GM19397 (cell line): ENCODE measurements at regions not wholly inside any gene's neighbourhood (a gene's known extent, or its start where the extent isn't known, plus 50 kb on each side); places are given as distances from the start of the nearest gene placed in this dataset.

Source experiments
- ATAC-seq: cut with Tn5 transposase; IDR thresholded peaks from one replicate; pipeline ENCODE4 v1.9.1; 2021; ENCODE audit warnings: mild to moderate bottlenecking, moderate library complexity; ENCODE audit not compliant: unreplicated experiment

DNA sequence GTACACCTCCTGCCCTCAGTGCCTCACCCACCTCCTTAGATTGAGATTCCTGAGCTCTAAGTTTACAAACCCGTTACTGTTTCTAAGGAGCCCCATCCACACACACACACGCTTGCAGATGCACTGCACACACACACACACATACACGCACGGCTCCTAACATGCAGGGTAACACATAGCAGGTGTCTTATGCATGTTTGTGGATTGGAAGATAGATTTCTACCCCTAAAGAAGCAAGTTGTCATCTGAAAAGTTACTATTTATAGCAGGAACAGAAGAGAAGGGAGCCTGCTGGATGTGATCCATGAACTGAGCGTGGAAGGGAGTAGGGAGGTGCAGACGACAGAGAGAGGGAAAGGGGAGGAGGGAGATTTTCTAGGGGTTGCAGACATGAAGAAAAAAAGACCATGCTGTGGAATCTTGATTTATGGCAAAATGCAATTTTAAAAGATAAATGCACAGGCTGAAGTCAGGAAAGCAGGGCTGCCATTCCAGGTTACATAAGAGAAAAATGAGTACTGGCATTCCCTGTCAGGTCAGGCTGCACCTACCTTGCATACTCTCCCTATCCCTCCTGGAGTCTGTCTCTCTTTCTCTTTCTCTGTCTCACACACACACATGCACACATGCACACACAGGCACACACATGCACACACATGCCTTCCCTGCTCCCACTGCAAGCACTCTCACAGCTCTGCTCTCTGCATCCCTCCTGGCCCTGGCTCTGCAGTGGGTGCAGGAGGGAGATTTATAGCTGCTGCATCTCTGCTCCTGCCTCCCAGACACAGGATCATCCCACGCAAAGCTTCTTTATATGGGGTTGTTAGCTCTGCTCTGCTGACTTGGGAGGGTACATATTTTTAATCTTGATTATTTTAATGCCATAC is 192.6 kb upstream of the MYT1L start:
- no peak for ATAC-seq

DNA sequence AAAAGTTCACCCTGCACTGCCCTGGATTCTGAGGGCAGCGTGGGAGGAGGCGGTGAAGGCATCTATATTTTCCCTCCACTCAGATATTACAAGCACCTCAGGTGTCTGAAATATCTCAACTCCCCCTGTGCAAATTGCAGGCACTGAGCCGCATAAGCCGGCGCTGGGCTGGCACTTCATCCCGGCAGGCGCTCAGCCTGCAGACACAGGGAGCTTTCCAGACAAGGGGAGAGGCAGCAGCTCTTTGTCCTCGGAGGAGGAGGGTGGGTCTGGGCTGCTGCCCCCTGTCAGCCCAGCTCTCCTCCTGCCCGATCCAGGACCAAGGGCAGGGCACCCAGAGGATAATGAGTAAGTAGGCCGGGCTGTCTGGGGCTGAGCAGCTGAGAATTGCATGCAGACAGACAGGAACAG is 189.3 kb upstream of the MYT1L start:
- ATAC-seq, result no peak

DNA sequence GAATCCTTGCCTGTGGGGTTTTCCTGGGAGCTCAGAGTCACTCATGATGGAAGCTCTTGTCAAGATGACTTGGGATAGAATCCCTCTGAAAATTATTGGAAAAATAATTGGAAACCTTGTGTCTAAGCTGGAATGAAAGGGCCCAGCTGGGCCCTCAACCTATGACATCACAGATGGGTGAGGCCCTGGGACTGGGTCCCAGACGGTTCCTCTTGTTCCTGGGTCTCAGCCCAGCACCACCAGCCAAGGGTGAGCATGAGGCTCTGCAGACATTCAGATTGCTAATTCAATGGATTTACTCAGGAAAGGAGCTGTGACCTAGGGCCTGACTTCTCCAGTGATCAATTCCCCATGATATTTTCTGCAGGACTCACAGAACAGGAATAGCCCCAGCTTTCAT is 188.3 kb upstream of the MYT1L start:
- ATAC-seq, result no peak

DNA sequence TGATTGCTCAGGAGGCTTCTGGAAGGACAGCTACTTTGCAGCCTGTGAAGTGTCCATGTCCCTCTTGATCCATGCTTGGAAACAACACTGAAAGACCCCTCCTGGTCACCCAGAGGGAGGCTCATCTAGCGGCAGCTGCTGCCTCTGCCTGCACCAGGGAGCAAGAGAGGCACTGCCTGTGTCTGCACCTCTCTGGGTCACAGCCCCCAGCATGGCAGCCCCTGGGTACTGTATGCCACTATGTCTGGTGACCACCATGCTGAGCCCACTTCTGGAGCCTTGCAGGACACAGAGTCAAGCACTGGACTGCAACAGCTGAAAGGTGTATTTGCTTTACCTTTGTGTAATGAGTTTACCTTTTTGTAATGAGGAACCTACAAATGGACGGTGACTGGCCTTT is 186.3 kb upstream of the MYT1L start:
- ATAC-seq, result no peak

DNA sequence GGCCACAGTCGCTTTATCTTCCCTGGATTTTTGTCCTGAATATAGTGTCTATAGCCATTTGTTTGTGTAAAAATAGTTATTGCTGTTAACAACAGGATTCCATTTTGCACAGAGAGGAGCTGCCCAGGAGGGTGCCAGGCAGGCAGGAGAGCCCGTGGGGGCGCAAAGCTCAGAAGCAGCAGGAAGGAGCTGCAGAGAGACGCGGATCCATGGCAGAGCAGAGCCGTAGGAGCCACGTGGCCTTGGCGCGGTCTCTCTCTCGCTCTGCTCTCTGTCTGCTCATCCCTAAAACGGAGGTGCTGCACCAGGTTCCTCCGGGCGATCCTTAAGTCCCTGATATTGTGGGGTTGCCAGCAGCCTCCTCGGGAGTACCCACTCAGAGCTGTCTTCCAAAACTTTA is 185.3 kb upstream of the MYT1L start:
- no peak for ATAC-seq

DNA sequence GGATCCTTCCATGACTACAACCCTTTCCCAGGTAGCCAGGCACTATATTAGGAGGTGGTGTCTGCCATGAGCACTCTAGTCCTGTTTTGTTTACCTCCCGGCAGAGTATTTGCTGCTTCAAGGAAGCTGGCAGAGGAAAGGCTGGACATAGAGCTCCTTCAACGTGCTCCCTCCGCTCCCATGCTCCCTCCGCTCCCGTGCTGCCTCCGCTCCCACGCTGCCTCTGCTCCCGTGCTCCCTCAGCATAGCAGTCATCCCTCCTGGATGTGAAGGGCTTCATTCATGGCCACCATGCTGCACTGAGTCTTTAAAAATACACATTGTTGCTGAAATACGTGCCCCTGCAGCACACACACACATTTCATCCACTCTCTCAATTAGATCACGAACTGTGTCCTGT is 181.9 kb upstream of the MYT1L start:
- no peak for ATAC-seq

DNA sequence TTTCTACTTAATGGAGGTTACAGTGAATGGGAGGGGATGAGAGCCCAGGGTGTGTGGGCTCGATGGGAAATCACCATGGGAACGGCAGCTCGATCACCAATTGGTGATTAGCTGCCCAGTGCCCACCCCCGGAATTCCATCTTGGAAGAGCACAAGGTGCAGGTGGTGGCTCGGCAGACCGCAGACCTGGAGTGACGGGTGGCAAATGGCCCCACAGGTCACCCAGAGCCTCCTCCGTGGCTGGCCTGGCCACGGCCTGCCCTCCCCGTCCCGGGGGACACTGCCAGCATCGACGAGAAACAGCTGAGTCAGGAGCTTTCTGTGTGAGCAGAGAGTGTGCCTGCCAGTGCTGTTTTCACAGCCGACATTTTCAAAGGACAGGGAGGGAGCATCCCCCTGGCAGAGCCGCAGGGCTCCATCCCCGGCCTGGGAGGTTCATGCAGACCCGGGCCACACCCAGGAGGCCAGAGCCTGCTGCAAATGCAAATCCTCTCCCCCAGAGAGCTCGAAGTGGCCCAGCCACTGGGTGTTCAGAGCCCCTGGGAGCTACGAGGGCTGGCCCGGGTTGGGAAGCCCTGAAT is 176.4 kb upstream of the MYT1L start:
- no peak for ATAC-seq

DNA sequence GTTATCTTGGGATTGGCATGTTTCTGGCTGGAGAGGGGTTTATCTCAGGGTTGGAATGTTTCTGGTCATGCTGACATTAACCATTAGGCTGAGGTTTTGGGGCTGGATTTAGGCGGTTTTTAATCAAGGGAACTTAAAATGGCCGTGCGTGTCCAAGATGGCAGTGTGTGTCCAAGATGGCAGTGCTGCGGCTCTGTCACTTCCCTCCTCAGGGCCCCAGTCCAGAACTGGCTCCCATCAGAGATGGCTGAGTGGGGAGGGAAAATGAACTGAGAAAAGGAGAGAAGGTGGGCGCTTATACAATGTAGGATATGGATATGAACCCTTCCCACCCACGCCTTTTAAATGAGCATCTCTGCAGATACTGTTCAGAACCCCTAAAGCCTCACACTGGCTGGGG is 175.5 kb upstream of the MYT1L start:
- ATAC-seq, result no peak

DNA sequence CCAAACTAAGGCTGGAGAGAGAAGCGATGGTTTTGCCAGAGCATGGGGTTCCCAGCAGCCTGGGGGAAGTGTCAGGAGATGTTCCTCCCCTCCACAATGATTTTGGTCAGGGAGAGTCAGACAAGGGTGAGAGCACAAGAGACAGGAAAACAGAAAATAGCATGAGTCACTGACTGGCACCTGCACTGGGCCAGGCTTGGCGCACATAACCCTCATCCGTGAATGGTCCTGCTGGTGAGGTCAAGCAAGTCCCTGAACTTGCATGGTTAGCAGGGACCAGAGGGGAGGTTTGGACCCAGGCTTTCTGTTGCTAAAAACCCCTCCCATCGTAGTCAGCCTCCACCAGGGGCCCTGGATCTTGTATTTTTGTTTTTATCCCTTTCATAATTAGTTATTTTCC is 174.5 kb upstream of the MYT1L start:
- no peak for ATAC-seq

DNA sequence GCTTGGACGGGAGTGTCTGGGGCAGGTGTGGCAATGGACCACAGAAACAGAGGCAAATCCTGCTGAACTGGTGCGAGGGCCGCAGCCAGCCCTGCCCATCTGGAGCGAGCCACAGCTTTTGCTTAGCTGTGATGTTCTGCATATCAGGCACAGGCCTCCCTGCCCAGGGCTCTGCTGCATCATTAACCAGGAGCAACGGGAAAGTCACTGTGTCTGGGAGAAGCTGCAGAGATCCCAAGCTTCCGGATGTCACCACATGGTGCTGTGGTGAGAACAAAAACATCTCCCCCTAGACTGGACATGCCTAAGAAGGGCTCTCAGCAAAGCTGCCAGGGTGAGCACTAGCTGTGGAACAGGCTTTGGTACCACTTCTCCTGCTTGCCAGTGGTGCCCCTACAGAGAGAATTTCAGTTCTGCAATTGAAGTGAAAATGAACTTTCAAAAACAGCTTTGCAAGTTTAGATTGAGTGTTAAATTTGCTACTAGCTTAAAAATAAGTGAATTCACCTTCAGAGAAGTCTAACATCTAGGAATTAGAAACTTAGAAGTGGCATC is 172.9 kb upstream of the MYT1L start:
- ATAC-seq, result no peak

DNA sequence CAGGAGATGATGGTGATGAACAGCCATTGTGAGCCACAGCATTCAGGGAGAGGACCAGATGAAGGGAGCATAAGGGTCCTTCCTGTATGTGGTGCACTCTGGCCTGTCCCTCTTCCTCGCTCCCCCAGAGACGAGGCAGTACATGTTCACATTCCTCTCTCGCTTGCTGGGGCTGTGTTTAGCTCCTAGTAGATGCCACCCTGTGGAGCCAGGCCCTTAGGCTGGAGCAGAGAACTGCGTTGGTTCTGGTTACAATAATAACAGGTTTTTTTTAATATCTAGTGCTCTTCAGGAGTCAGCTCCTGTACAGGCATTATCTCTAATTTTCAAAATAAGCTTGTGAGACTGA is 171.1 kb upstream of the MYT1L start:
- no peak for ATAC-seq

DNA sequence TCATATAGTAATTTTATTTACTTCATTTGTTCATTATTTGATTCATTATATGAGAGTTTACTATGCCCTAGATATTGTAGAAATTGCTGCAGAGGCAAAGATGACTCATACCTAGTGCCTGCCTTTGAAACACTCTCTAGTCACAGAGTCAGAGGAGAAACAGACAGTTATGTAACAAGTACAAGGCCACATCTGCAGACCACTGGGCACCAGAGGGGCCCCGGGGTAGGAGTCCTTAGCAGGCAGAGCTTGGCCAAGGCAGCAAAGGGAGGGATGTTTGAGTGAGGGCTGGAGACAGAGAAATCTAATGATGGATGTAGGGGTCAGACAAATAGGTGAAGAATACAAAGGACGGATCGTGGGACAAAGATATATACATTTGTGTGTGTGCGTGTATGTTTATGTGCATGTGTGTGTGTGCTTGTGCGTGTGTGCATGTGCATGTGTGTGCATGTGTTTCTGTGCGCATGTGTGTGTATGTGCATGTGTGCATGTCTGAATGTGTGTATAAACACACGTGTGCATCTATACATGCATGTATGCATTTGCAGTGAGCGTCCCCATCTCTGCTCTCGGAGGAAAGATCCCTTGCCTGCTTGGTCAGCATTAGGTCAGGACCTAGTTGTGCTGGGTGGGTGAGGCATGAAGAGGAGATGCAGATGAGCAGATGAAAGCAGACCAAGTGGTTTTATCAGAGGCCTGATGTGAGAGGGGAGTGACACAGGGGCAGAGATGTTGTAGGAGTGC is 170.6 kb upstream of the MYT1L start:
- no peak for ATAC-seq

DNA sequence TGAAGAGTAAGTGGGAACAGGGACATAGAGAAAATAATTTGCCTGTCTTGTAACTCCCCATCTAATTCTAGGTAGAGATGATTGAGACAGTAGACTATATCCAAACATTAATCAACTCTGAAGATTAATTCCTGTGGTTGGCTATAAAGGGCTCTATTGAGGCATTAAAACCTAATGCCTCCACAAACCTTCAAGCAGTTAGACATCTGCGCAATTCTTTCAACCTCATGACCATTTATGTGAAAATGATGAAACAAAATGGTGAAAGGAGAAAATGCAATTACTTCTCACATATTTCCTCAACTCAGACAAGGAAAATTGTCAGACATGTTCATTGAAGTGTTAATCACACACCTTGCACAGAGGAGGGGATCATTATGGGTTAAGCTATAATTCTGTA is 164.5 kb upstream of the MYT1L start:
- no peak for ATAC-seq

DNA sequence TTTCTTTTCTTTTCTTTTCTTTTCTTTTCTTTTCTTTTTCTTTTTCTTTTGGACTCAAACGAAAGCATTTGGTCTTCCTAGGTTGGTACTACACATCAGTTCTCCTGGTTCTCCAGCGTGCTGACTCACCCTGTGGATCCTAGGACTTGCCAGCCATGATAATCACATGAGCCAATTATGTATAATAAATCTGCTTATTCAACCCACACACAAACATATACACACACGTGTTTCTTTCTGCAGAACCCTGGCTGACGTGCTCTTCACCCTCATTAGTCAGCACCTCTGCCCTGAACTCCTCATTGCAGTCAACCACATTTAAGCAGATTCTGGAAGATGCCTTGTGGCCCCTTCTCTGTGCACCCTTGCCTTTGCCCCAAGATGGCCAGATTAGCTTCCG is 162.4 kb upstream of the MYT1L start:
- ATAC-seq, result no peak

DNA sequence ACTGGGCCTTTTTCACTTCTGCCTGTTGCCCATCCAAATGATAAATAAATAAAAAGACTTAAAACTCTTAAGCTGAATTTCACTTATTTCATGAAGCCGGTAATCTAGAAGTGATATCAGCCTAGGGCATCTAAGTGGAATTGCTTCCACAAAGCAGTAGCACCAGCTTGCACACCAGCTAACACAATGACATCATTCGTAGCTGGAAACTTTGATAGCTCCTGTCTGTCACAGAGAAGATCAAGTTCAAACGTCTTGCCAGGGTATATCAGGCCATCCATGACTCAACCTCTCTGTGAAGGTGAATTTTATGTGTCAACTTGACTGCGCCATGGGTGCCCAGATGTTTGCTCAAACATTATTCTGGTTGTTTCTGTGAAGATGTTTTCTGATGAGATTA is 161.7 kb upstream of the MYT1L start:
- ATAC-seq, result no peak

DNA sequence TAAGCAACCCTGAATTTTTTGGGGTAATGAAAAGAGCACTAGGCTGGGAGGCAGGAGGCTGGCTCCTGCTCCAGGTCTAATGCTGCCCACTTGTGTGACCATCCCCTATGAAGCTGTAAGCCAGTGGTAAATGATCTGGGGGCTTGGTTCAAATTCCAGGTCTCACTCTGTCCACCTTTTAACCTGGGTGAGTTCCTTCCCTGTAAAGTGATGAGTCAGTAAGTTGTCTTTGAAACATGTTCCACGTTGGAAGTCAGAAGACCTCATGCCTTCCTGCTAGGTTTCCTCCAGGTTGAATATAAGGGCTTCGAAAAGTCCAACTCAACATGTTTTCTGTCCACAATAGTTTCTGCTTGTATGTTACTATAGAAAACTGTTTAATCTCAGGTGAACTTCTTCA is 160.9 kb upstream of the MYT1L start:
- no peak for ATAC-seq

DNA sequence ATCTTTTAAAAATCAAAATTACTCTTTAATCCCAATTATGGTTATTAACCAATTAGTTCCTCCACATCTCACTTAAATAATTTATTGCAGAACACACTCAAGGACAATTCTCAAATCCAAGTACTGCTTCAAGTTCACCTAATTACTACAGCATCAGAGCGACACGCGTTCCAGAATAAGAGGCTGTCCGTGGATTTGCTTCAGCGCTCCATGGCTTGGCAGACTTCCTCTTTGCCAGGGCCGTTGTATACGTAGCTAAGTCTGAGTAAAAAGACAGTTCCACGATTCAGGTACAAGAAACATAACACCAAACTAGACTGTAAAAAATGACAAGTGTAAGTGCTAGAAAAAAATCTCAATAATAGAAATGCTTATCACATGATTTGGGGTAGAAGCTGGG is 153.2 kb upstream of the MYT1L start:
- no peak for ATAC-seq

DNA sequence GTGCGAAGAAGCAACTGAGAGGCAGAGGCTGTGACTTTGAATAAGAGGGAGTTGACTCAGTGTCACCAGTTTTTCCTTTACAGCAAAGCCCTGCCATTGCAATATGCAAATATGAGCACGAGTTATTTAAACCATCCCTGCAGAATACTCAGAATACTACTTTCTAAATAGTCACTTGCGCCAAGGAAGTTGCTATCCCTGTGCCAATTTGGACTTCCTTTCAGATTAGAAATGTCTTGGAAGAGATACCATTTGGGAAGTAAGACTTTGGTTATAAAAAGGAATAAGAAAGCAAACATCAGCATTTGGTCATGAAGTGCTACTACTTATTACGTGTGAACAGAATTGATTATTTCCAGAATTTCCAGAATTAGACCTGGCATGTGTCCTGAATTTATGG is 151.8 kb upstream of the MYT1L start:
- no peak for ATAC-seq

DNA sequence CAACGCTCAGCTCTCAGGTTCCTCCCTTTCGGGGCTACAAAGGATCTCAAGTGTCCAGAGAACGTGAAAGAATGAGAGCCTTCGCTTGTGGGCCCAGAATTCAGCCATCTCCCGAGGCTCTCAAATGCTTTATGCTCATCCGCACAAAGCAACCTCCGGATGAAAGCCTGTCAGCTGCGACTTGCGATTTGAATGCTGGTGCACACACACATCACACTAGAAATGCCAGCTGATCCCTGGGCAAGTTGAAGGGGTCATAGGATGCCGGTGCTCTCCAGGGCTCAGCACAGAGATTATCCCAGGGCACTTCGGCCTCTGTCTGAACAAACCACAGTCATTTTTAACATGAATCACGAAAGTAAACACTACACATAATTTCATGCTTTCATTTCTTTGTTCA is 141.8 kb upstream of the MYT1L start:
- no peak for ATAC-seq

DNA sequence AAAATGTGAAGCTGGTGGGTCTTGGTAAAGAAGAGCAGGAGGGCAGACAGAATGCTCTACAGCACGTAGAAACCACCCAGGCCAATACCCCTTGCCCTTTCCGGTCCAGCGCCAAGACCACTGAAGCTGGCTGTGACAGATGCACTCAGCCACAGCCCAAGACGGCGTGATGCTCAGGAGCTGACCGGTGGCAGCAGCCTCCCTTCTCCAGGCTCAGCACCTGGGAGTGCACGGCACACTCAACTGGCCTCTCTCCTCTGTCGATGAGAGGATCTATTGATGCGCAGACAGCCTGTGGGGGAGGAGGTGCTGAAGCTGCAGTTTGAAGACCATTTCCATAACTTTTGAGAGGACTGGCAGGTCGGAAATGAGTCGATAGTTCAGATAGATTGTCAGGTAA is 141.0 kb upstream of the MYT1L start:
- no peak for ATAC-seq

DNA sequence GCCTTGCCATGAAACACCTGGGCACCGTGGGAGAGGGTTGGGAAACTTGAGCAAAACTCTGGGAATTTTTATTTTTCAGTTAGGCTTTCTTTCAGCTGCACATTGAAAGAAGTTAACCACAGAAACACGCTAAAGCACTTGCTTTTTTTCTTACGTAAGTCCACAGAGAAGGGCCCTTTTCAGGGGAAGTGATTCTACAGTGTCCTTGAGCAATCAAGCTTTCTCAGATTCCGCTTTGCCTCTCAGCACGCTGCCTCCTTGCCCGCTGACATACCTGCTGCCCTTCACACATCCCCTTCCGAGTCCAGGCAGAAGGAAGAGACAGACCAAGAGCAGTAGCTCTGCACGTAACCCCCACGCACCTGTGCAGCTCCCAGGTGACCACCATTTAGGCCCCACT is 135.5 kb upstream of the MYT1L start:
- ATAC-seq, result no peak

DNA sequence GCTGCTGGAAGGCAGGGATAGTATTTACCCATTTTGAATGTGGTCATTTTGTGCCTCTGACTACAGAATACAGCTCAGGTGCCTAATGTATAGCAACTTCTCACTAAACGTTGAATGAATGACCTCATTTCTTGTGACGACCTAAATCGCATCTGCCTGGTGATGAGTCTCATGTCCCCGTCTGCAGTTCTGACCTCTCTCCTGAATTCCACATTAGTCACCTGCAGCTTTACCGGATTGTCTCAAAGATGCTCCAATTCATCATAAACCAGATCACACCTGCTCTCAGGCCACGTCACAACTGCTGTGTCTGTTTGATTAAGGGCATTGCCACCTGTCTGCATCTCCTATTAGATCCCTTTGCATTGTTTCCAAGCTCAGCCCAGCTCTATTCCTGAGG is 133.6 kb upstream of the MYT1L start:
- ATAC-seq, result no peak
